HEK293T (cell line): ENCODE measurements at regions not wholly inside any gene's neighbourhood (a gene's known extent, or its start where the extent isn't known, plus 50 kb on each side); places are given as distances from the start of the nearest gene placed in this dataset.

Experiments used
- BHLHE40 ChIP-seq: fragments of 450-650 bp; IDR thresholded peaks from 2 replicates; pipeline ENCODE4 v1.6.1; 2016; ENCODE audit warnings: mild to moderate bottlenecking, moderate library complexity, borderline replicate concordance
- ELF4 ChIP-seq: fragments of 450-650 bp; IDR thresholded peaks from 2 replicates; pipeline ENCODE4 v1.6.1; 2017; ENCODE audit warnings: antibody characterized with exemption
- FOXK2 ChIP-seq: fragments of 450-650 bp; IDR thresholded peaks from 2 replicates; pipeline ENCODE4 v1.6.1; 2016; ENCODE audit warnings: mild to moderate bottlenecking
- FOXM1 ChIP-seq: fragments of 450-650 bp; IDR thresholded peaks from 2 replicates; pipeline ENCODE4 v1.6.1; 2017; ENCODE audit warnings: mild to moderate bottlenecking, borderline replicate concordance
- NFRKB ChIP-seq: fragments of 450-650 bp; IDR thresholded peaks from 2 replicates; pipeline ENCODE4 v1.6.1; 2016; ENCODE audit warnings: mild to moderate bottlenecking, moderate library complexity
- SP1 ChIP-seq: fragments of 450-650 bp; IDR thresholded peaks from 2 replicates; pipeline ENCODE4 v1.6.1; 2017
- SUZ12 ChIP-seq: fragments of 450-650 bp; IDR thresholded peaks from 2 replicates; pipeline ENCODE4 v1.6.1; 2016; ENCODE audit warnings: mild to moderate bottlenecking
- TARDBP ChIP-seq: fragments of 450-650 bp; IDR thresholded peaks from 2 replicates; pipeline ENCODE4 v1.6.1; 2016
- ZNF384 ChIP-seq: fragments of 450-650 bp; IDR thresholded peaks from 2 replicates; pipeline ENCODE4 v1.6.1; 2016

GRCh38 chr2:153802671-153803070 lies 69.1 kb upstream of the GALNT13 start:
- no peak for TF ChIP-seq FOXK2
- no peak for TF ChIP-seq TARDBP
- TF ChIP-seq NFRKB = no peak
- no peak for TF ChIP-seq ELF4
- no peak for TF ChIP-seq BHLHE40
- TF ChIP-seq FOXM1 = no peak
- no peak for TF ChIP-seq SP1
- TF ChIP-seq SUZ12 = no peak
- no peak for TF ChIP-seq ZNF384
